Astrocyte (in vitro differentiated cells and primary cell): ENCODE measurements at regions not wholly inside any gene's neighbourhood (a gene's known extent, or its start where the extent isn't known, plus 50 kb on each side); places are given as distances from the start of the nearest gene placed in this dataset.
"Not testable (repeated sequence)": the region's sequence is repeated elsewhere in the genome, so short reads cannot be mapped to it uniquely, and the experiment has no call there.

Source experiments
- DNase-seq: peaks from one replicate; pipeline ENCODE4 v3.0.0-alpha.2; 2010; ENCODE audit warnings: low read depth
- FAIRE-seq: peaks from 2 replicates; lab custom pipeline; 2011; peaks lifted over from hg19 to GRCh38; lab: Jason Lieb, UNC
- H2AFZ ChIP-seq: 2 replicates; pipeline ENCODE4 v1.6.0; 2012; ENCODE audit warnings: low read depth, low read length, inconsistent platforms
- H3K27ac ChIP-seq: 2 replicates; pipeline ENCODE4 v1.5.1; 2011; ENCODE audit warnings: low read depth, low read length, inconsistent platforms
- H3K27me3 ChIP-seq: 2 replicates; pipeline ENCODE4 v1.6.0; 2011; ENCODE audit warnings: low read length, inconsistent platforms; ENCODE audit not compliant: insufficient read depth
- H3K36me3 ChIP-seq: 2 replicates; pipeline ENCODE4 v1.5.1; 2011; ENCODE audit warnings: low read length, inconsistent platforms; ENCODE audit not compliant: insufficient read depth
- H3K4me1 ChIP-seq: 2 replicates; pipeline ENCODE4 v1.5.1; 2011; ENCODE audit warnings: low read length, inconsistent platforms; ENCODE audit not compliant: insufficient read depth
- H3K4me2 ChIP-seq: 2 replicates; pipeline ENCODE4 v1.6.0; 2012; ENCODE audit warnings: low read length, inconsistent platforms
- H3K4me3 ChIP-seq: 2 replicates; pipeline ENCODE4 v1.5.1; 2011; ENCODE audit warnings: low read depth, mild to moderate bottlenecking, low read length, inconsistent platforms; ENCODE audit not compliant: insufficient read depth
- H3K79me2 ChIP-seq: 2 replicates; pipeline ENCODE4 v1.6.0; 2012; ENCODE audit warnings: mild to moderate bottlenecking, low read length, inconsistent platforms; ENCODE audit not compliant: insufficient read depth
- H3K9ac ChIP-seq: 2 replicates; pipeline ENCODE4 v1.6.0; 2012; ENCODE audit warnings: mild to moderate bottlenecking, low read length, inconsistent platforms
- H3K9me3 ChIP-seq: 2 replicates; pipeline ENCODE4 v1.5.1; 2012; ENCODE audit warnings: low read depth, mild to moderate bottlenecking, low read length, inconsistent platforms; ENCODE audit not compliant: insufficient read depth
- H4K20me1 ChIP-seq: 2 replicates; pipeline ENCODE4 v1.6.0; 2012; ENCODE audit warnings: low read length, inconsistent platforms; ENCODE audit not compliant: insufficient read depth
- H3K27ac Mint-ChIP-seq: one replicate; pipeline ENCODE4 v1.8.0; 2021; ENCODE audit warnings: mild to moderate bottlenecking, mixed read lengths; ENCODE audit not compliant: unreplicated experiment
- H3K27me3 Mint-ChIP-seq: one replicate; pipeline ENCODE4 v1.8.0; 2021; ENCODE audit warnings: low read depth, mixed read lengths; ENCODE audit not compliant: unreplicated experiment
- H3K36me3 Mint-ChIP-seq: one replicate; pipeline ENCODE4 v1.8.0; 2021; ENCODE audit warnings: low read depth, mixed read lengths; ENCODE audit not compliant: unreplicated experiment
- H3K4me1 Mint-ChIP-seq: one replicate; pipeline ENCODE4 v1.8.0; 2021; ENCODE audit warnings: low read depth, mixed read lengths; ENCODE audit not compliant: unreplicated experiment
- H3K4me3 Mint-ChIP-seq: one replicate; pipeline ENCODE4 v1.8.0; 2021; ENCODE audit warnings: mild to moderate bottlenecking, moderate library complexity, mixed read lengths; ENCODE audit not compliant: unreplicated experiment
- H3K9me3 Mint-ChIP-seq: one replicate; pipeline ENCODE4 v1.8.0; 2021; ENCODE audit warnings: mild to moderate bottlenecking, mixed read lengths; ENCODE audit not compliant: unreplicated experiment
- EZH2 ChIP-seq: IDR thresholded peaks from 2 replicates; pipeline ENCODE4 v1.6.1; 2012; ENCODE audit warnings: mild to moderate bottlenecking, low read length, inconsistent platforms; ENCODE audit not compliant: insufficient read depth
- TF ChIP-seq, protein P1 (sequence below): IDR thresholded peaks from 2 replicates; pipeline ENCODE4 v1.5.1; 2011; ENCODE audit warnings: low read depth, mild to moderate bottlenecking, inconsistent platforms, low read length, moderate library complexity; ENCODE audit not compliant: insufficient read depth

DNA sequence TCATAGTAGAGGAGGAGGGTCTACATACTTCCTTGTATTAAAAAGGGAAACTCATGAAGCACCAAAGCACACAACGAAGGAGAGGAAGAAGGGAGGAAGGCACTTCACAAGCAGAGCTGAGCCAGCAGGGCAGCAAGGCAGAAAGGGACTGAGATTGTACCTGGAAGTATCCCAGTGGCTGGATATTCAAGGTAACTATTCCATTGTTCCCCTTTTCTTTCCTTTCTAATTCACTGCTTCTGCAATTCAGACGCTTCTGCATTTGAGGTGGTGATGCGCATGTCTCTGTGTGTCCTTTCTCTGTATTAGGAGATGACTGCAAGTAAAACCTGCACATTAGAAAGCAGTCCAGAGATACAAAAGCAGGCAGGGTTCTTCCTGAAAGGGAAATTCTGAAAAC lies 54.9 kb downstream of the UBQLN2 start:
- Histone ChIP-seq H3K9ac (no peak overlapping the region), H3K27me3 (no peaks in the 10 kb centered on the region), H2AFZ (no peak overlapping the region), H3K36me3 (no peaks in the 10 kb centered on the region), H4K20me1 (no peaks in the 10 kb centered on the region), H3K79me2 (no peaks in the 10 kb centered on the region), H3K4me1 (no peaks in the 10 kb centered on the region), H3K4me2 (no peak overlapping the region), H3K9me3 (no peaks in the 10 kb centered on the region), H3K27ac (no peak overlapping the region), H3K4me3 (no peak overlapping the region)
- peak overlapping the region; percentile 79 for H3K4me3 Mint-ChIP-seq
- no peaks in the 10 kb centered on the region for H3K36me3 Mint-ChIP-seq
- no peaks in the 10 kb centered on the region for H3K27me3 Mint-ChIP-seq
- no peak for DNase-seq
- TF ChIP-seq, protein P1, sequence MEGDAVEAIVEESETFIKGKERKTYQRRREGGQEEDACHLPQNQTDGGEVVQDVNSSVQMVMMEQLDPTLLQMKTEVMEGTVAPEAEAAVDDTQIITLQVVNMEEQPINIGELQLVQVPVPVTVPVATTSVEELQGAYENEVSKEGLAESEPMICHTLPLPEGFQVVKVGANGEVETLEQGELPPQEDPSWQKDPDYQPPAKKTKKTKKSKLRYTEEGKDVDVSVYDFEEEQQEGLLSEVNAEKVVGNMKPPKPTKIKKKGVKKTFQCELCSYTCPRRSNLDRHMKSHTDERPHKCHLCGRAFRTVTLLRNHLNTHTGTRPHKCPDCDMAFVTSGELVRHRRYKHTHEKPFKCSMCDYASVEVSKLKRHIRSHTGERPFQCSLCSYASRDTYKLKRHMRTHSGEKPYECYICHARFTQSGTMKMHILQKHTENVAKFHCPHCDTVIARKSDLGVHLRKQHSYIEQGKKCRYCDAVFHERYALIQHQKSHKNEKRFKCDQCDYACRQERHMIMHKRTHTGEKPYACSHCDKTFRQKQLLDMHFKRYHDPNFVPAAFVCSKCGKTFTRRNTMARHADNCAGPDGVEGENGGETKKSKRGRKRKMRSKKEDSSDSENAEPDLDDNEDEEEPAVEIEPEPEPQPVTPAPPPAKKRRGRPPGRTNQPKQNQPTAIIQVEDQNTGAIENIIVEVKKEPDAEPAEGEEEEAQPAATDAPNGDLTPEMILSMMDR, result no peak
- no peak for TF ChIP-seq EZH2
- H3K27ac Mint-ChIP-seq, result no peak overlapping the region
- no peaks in the 10 kb centered on the region for H3K9me3 Mint-ChIP-seq
- H3K4me1 Mint-ChIP-seq, result no peaks in the 10 kb centered on the region
- FAIRE-seq, result no peak

DNA sequence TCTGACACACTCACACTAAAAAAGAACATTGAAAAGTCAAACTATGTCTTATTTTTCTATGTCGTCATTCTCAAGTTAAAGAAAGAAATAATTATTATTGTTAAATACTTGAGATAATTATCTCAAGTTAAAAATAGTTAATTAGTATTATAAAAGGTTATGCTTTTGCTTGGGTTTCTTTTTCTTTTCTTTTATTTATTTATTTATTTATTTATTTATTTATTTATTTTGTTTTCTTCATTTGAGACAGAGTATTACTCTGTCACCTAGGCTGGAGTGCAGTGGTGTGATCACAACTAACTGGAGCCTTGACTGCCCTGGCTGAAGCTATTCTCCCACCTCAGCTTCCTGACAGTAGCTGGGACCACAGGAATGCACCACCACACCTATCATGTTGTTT lies 59.9 kb downstream of the UBQLN2 start:
- Histone ChIP-seq H3K4me1 (no peaks in the 10 kb centered on the region), H4K20me1 (no peaks in the 10 kb centered on the region), H3K4me2 (no peak overlapping the region), H3K79me2 (no peaks in the 10 kb centered on the region), H3K27ac (no peak overlapping the region), H3K27me3 (no peaks in the 10 kb centered on the region), H3K36me3 (no peaks in the 10 kb centered on the region), H3K9me3 (no peaks in the 10 kb centered on the region), H3K4me3 (no peak overlapping the region), H3K9ac (no peak overlapping the region), H2AFZ (no peak overlapping the region)
- peaks cover 3% of the 10 kb centered on the region for H3K9me3 Mint-ChIP-seq
- TF ChIP-seq EZH2, result no peak
- TF ChIP-seq, protein P1, result no peak
- H3K4me1 Mint-ChIP-seq, result no peaks in the 10 kb centered on the region
- no peak overlapping the region for H3K27ac Mint-ChIP-seq
- DNase-seq (no peak), FAIRE-seq (no peak)
- H3K27me3 Mint-ChIP-seq, result no peaks in the 10 kb centered on the region
- no peaks in the 10 kb centered on the region for H3K36me3 Mint-ChIP-seq
- no peak overlapping the region for H3K4me3 Mint-ChIP-seq

DNA sequence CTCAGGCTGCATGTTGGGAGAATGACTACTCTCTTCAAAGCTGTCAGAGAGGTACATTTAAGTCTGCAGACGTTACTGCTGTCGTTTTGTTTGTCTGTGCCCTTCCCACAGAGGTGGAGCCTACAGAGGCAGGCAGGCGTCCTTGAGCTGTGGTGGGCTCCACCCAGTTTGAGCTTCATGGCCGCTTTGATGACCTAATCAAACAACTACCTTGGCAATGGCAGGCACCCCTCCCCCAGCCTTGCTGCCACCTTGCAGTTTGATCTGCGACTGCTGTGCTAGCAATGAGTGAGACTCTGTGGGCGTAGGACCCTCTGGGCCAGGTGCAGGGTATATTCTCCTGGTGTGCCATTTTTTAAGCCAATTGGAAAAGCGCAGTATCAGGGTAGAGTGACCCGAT lies 71.6 kb downstream of the UBQLN2 start:
- H3K27ac Mint-ChIP-seq, H3K4me2 ChIP-seq, H2AFZ ChIP-seq, H4K20me1 ChIP-seq, H3K9me3 ChIP-seq, H3K4me3 ChIP-seq, H3K79me2 ChIP-seq, H3K9ac ChIP-seq, H3K4me3 Mint-ChIP-seq, H3K9me3 Mint-ChIP-seq, H3K27me3 Mint-ChIP-seq, H3K27ac ChIP-seq, H3K36me3 Mint-ChIP-seq, DNase-seq, H3K27me3 ChIP-seq, H3K4me1 ChIP-seq, FAIRE-seq, H3K36me3 ChIP-seq, H3K4me1 Mint-ChIP-seq: not testable (repeated sequence)
